ENCODE measurements at regions not wholly inside any gene's neighbourhood (a gene's known extent, or its start where the extent isn't known, plus 50 kb on each side); places are given as distances from the start of the nearest gene placed in this dataset.
A peak's percentile ranks its signal among the peaks of the same experiment; 100 is the strongest.

- Histone ChIP-seq H3K27ac (no peak overlapping the region), H3K36me3 (no peaks in the 10 kb centered on the region), H3K4me3 (no peak overlapping the region), H3K4me1 (peaks cover 21% of the 10 kb centered on the region), H3K9me3 (no peaks in the 10 kb centered on the region), H3K27me3 (no peaks in the 10 kb centered on the region)
- intact Hi-C loops (cut with DNase I): loop anchor here (10.0 kb wide), 1 partner anchor 390 kb away; the partner anchor contains the start of gene NFIL3
- no peak for ATAC-seq
- no peak for TF ChIP-seq CTCF (IDR thresholded peaks at IDR 0.05)
- no peak for DNase-seq
Observed at GRCh38 chr9:91034976-91035824, 233.6 kb downstream of the SYK start.

DNA sequence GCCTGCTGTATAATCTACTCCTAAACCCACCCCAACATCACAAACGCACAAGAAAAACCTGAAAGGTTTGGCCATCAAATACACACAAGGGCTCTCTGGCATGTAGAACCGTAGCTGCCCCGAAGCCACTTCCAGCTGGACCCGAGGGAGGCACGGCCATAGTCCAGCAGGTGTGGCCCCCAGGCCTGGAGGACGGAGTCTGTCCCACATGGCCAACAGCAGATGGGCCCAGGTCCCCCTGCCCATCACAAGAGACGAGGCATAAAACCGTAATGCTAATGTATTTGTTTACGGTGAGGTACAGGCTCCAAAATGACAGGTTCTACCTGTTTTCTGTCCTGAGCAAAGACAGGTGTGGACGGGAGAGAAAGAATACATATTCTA is 234.2 kb downstream of the SYK start:
- no peaks in the 10 kb centered on the region for H3K27me3 ChIP-seq
- TF ChIP-seq CTCF (IDR thresholded peaks at IDR 0.05): no peak
- no peak overlapping the region for H3K4me3 ChIP-seq
- DNase-seq (no peak), ATAC-seq (no peak)
- no peaks in the 10 kb centered on the region for H3K9me3 ChIP-seq
- intact Hi-C loops (cut with DNase I): loop anchor here (10.0 kb wide), 1 partner anchor 389 kb away; the partner anchor contains the start of gene NFIL3
- H3K27ac ChIP-seq: no peak overlapping the region
- no peaks in the 10 kb centered on the region for H3K36me3 ChIP-seq
- H3K4me1 ChIP-seq: peaks cover 21% of the 10 kb centered on the region

DNA sequence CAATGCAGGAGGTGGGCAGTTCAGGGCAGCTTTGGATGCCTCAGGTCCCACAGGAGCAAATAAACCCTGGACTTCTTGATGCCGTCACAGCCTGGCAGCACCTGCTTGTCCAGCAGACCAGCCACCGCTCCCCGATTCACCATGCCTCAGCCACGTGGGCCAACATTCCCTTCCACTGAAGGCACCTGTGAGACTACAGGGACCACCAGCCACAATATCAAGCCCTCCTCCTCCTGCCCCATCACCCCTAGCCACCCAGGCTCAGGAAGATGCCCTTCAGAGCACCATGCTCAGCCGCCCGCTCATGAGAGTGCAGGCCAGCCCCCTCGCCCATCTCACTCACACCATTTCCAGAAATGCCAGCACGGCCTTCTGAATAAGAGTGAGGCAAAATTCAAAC is 234.7 kb downstream of the SYK start:
- no peak overlapping the region for H3K4me3 ChIP-seq
- H3K4me1 ChIP-seq: peaks cover 21% of the 10 kb centered on the region
- DNase-seq: no peak
- TF ChIP-seq CTCF (IDR thresholded peaks at IDR 0.05): no peak
- intact Hi-C loops (cut with DNase I): loop anchor here (10.0 kb wide), 1 partner anchor 388 kb away; the partner anchor contains the start of gene NFIL3
- no peaks in the 10 kb centered on the region for H3K9me3 ChIP-seq
- no peaks in the 10 kb centered on the region for H3K27me3 ChIP-seq
- H3K36me3 ChIP-seq: no peaks in the 10 kb centered on the region
- ATAC-seq: no peak
- H3K27ac ChIP-seq: no peak overlapping the region

GRCh38 chr9:91036826-91037510 is 235.3 kb downstream of the SYK start:
- DNase-seq (peak; percentile 86), ATAC-seq (peak; percentile 97)
- Histone ChIP-seq H3K27ac (peak overlapping the region; percentile 60), H3K4me1 (peaks cover 21% of the 10 kb centered on the region), H3K4me3 (no peak overlapping the region), H3K36me3 (no peaks in the 10 kb centered on the region), H3K9me3 (no peaks in the 10 kb centered on the region), H3K27me3 (no peaks in the 10 kb centered on the region)
- intact Hi-C loops (cut with DNase I): loop anchor here (10.0 kb wide), 1 partner anchor 388 kb away; the partner anchor contains the start of gene NFIL3
- peak; percentile 68 for TF ChIP-seq CTCF (IDR thresholded peaks at IDR 0.05)

- intact Hi-C loops (cut with DNase I): loop anchor here (10.0 kb wide), 1 partner anchor 387 kb away; the partner anchor contains the start of gene NFIL3
- ATAC-seq (peak; percentile 60), DNase-seq (no peak)
- Histone ChIP-seq H3K4me3 (no peak overlapping the region), H3K4me1 (peaks cover 21% of the 10 kb centered on the region), H3K36me3 (no peaks in the 10 kb centered on the region), H3K27ac (peak overlapping the region; percentile 60), H3K9me3 (no peaks in the 10 kb centered on the region), H3K27me3 (no peaks in the 10 kb centered on the region)
- no peak for TF ChIP-seq CTCF (IDR thresholded peaks at IDR 0.05)
Observed at GRCh38 chr9:91037511-91038482, 236.2 kb downstream of the SYK start.
